ENCODE measurements at regions not wholly inside any gene's neighbourhood (a gene's known extent, or its start where the extent isn't known, plus 50 kb on each side); places are given as distances from the start of the nearest gene placed in this dataset.

DNA sequence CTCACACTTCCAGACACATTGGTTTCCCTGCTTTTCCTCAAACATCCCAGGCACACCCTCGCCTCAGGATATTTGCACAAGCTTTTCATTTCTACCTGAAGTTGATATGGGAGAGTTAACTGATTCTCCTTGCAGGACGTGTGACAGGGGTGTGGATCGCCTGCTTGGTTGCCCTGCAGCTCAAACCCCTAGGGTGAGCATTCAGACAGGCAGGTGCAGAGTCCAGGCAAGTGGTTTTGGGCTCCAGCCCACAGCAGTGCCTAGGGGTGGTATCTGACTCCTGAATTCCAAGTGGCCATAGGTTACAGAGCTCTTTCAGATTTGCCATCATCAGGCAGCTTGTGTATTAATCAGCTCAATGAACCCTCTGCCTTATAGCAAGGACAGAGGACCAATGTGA, 1104.2 kb upstream of the IGFBP7 start:
- Histone ChIP-seq H2BK5ac (ENCODE audit: insufficient read length, low read length) (no peak overlapping the region), H3K27me3 (ENCODE audit: insufficient read depth, low read length) (no peaks in the 10 kb centered on the region), H3K79me2 (ENCODE audit: insufficient read depth, low read length) (no peaks in the 10 kb centered on the region), H3K4me1 (ENCODE audit: insufficient read depth, low read length) (peaks cover 14% of the 10 kb centered on the region; the same call in 1 of the 2 replicates), H2BK20ac (ENCODE audit: low read depth, low read length, poor library complexity, severe bottlenecking) (no peak overlapping the region), H3K4me2 (ENCODE audit: insufficient read depth, insufficient read length, low read length) (no peak overlapping the region), H3K18ac (ENCODE audit: insufficient read length, low read depth, low read length) (no peak overlapping the region), H3T11ph (ENCODE audit: low read length) (no peak overlapping the region), H3K56ac (ENCODE audit: insufficient read length, low read depth, low read length) (no peak overlapping the region), H2BK15ac (ENCODE audit: low read depth, low read length) (no peak overlapping the region), H4K8ac (replicated peaks; ENCODE audit: insufficient read length, low read depth, low read length) (no peak overlapping the region), H2AK5ac (ENCODE audit: insufficient read length, low read length) (peak overlapping the region; percentile 30), H3K4ac (ENCODE audit: low read depth, low read length) (no peak overlapping the region), H3K27ac (ENCODE audit: insufficient read length, low read depth, low read length) (no peak overlapping the region), H3K23me2 (ENCODE audit: insufficient read length, low read depth, low read length, poor library complexity, severe bottlenecking) (no peaks in the 10 kb centered on the region), H3K23ac (ENCODE audit: insufficient read length, low read depth, low read length) (no peak overlapping the region), H4K20me1 (ENCODE audit: control insufficient read depth, insufficient read depth, insufficient read length) (no peaks in the 10 kb centered on the region), H3K9me3 (ENCODE audit: control insufficient read depth, low read depth, low read length) (no peaks in the 10 kb centered on the region), H2BK12ac (ENCODE audit: insufficient read length, low read depth, low read length) (no peak overlapping the region), H4K91ac (ENCODE audit: insufficient read length, low read depth, low read length) (no peak overlapping the region), H3K14ac (ENCODE audit: insufficient read depth, low read length) (no peak overlapping the region), H3K9ac (ENCODE audit: extremely low read depth, insufficient read length, low read length) (no peak overlapping the region), H4K5ac (ENCODE audit: insufficient read length, low read depth, low read length) (no peak overlapping the region), H2BK120ac (ENCODE audit: low read depth, low read length, poor library complexity, severe bottlenecking) (no peak overlapping the region), H3K79me1 (ENCODE audit: insufficient read depth, low read depth, low read length, poor library complexity, severe bottlenecking) (no peaks in the 10 kb centered on the region), H2AFZ (ENCODE audit: low read length) (no peak overlapping the region)
- no peak for TF ChIP-seq CTCF (conservative IDR thresholded peaks at IDR 0.05)
- H3K9me3 Mint-ChIP-seq: no peaks in the 10 kb centered on the region; a peak in 1 of 5 replicates
- no CpG with 5 or more reads among the region's 3 CpGs for WGBS (ENCODE audit: extremely low coverage, insufficient read length, low lambda C conversion rate)
- H3K36me3 Mint-ChIP-seq (ENCODE audit: insufficient read depth in 1 of 3, low read depth in 3 of 3): peaks cover 0 to 5% (median 2%) of the 10 kb centered on the region in 3 experiments; a peak in 3 of 7 replicates
- no peak overlapping the region for H3K4me3 Mint-ChIP-seq
- no peaks in the 10 kb centered on the region for H3K27me3 Mint-ChIP-seq (ENCODE audit: low read depth)
- DNase-seq: peak; percentile 37
- H3K4me1 Mint-ChIP-seq: peaks cover 47 to 50% of the 10 kb centered on the region in 2 experiments
- peak overlapping the region; percentile 82 to 94 (median 90) for H3K27ac Mint-ChIP-seq
